SIG-M5 treated with dmso at 0.1 percent for 504 hours (cell line): ENCODE measurements at regions not wholly inside any gene's neighbourhood (a gene's known extent, or its start where the extent isn't known, plus 50 kb on each side); places are given as distances from the start of the nearest gene placed in this dataset.
"Not testable (repeated sequence)": the region's sequence is repeated elsewhere in the genome, so short reads cannot be mapped to it uniquely, and the experiment has no call there.

Experiments
- DNase-seq: peaks from one replicate; lab custom pipeline; 2025; ENCODE audit not compliant: unreplicated experiment; lab: John Stamatoyannopoulos, UW

DNA sequence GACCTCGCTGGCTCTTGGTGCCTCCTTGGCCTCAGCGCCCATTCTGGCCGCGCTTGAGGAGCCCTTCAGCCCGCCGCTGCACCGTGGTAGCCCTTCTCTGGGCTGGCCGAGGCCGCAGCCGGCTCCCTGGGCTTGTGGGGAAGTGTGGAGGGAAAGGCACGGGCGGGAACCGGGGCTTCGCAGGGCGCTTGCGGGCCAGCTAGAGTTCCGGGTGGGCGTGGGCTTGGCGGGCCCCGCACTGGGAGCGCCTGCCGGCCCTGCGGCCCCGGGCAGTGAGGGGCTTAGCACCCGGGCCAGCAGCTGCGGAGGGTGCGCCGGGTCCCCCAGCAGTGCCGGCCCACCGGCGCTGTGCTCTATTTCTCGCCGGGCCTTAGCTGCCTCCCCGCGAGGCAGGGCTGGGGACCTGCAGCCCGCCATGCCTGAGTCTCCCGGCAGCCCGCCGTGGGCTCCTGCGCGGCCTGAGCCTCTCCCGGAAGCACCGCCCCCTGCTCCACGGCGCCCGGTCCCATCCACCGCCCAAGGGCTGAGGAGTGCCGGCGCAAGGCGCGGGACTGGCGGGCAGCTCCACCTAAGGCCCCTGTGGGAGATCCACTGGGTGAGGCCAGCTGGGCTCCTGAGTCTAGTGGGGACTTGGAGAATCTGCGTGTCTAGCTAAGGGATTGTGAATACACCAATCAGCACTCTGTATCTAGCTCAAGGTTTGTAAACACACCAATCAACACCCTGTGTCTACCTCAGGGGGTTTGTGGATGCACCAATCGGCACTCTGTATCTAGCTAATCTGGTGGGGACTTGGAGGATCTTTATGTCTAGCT lies 141.1 kb downstream of the SLCO4C1 start:
- DNase-seq = not testable (repeated sequence)

DNA sequence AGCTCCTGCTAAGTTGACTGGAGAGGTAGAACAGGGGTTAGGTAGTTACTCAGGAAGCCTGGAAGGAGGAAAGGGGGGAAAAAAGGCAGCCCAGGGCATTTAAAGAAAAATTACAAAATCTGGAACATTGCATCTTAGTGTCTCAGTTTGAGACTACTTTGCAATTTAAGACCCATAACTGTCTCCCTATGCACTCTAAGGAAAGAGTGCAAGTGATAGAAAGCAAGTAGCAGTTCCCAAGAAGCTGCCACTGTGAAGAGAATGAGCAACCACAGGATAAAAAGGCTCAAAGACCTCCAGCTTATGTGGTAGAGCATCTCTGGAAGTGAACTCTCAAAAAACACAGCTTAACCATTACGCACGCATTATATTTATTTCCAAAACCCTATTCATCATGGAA lies 141.8 kb downstream of the SLCO4C1 start:
- DNase-seq = no peak

DNA sequence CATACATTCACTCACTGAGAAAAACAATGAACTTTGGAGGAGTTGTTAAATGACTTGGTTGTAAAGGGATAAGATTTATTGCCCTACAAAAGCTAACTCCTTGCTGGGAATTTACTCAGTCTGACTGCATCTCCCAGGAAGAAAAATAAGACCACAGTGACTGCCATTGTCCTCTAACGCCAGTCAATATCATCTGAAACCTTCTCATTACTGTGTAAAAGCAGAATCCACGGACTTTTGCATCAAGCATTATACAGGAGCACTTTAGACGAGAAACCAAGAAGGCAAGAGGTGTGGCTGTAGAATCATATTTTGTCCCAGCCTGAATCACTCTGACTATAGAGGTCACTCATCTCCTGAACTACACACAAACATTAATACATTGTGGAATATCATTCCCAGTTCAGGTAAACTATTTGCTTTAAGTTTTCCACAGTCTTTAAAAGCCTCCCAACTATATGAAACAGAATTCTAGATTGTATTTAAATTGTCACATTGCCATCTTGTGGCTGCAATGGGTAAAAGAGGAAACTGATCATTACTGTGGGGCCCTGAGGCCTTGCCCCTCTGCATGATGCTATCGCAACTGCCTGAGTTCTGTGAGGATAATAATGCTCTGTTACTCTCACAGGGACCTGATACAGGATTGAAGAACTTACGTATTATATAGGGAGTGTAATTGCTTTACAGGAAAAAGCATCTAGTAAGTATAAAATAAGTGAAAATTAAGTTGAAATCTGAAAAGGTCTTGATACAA lies 142.9 kb downstream of the SLCO4C1 start:
- peak; percentile 74 for DNase-seq

DNA sequence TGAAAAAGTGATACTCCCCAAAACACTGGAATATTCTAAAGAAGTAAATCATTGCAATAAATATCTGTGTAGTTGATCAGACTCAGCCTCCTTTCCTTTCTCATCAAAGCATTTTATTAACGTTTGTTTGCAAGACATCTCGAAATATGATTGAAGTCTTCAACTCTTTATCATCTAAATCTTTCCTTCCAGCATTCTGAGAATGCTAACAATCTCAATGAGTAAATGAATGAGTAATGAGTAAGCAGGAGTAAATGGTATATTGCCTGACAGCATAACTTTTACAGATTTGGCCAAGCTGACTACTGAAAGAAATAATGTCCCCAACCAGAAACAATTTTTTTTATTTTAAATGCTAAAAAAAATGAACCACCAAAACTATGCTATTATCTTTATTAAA lies 157.1 kb downstream of the SLCO4C1 start:
- no peak for DNase-seq

DNA sequence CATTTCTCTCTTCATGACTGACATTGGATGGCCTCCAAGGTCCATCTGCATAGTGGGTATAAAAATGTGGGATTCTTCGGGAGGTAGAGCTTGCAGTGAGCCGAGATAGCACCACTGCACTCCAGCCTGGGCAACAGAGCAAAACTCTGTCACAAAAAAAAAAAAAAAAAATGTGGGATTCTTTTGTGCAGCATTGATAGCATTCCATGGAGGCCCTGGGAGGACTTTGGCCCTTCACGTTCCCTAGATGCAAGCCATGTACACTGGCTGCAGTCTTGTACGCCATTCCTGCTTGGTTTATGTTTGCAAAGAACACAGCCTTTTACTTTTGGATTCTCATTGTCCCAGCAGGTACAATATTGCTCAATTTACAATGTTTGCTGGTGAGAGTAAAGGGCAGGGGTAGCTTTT lies 157.8 kb downstream of the SLCO4C1 start:
- no peak for DNase-seq

DNA sequence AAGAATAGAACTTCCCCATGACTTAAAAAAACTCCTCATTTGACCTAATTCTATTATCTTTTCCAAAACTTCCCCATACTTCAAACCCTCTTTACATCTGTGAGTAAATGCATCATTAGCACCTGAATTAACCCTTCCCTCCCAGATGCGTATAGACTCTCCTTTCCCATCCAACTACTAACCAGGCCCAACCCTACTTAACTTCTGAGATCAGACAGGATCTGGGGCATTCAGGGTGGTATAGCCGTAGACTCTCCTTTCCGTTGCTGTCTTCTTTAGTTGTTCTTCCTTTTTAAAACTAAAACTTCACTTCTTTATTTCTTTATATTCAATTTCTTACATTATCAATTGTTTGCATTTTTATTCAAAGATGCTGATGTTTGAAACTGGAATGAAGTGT lies 165.2 kb downstream of the SLCO4C1 start:
- DNase-seq = no peak

DNA sequence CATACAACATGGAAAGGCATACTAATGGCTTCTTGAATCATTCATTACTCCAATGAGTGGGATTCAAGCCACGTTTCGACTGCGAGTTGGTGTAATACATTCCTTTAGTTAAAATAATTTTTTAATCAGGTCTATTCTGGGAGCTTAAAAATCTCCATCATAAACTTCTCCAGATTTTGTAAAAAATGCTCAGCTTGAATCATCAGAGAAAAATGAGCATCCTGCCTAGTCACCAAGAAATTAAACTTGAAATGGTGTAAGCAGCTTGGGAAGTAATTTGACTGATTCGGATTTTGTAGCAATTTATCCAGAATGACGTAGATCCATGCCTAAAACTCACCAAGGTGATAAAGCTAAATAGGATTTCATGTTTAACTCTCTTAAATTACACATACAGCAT lies 165.7 kb downstream of the SLCO4C1 start:
- no peak for DNase-seq

DNA sequence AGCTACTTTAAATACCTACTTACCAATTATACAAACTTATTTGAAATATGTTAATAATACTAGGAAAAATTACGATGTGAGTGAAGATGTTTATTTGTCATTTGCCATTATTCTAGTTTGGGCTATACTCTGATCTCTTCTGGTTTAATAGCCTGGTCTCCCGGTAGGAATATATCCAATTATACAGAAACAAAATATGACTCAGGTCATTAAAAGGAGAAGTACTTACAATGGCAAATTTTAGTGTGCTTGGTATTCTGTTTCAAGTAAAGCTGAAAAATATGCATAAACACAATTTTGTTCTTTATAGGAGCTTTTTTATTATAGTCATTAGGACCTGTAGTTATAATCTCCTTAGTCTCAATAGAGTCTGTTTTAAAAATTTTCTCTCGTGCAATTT lies 176.8 kb downstream of the SLCO4C1 start:
- no peak for DNase-seq

DNA sequence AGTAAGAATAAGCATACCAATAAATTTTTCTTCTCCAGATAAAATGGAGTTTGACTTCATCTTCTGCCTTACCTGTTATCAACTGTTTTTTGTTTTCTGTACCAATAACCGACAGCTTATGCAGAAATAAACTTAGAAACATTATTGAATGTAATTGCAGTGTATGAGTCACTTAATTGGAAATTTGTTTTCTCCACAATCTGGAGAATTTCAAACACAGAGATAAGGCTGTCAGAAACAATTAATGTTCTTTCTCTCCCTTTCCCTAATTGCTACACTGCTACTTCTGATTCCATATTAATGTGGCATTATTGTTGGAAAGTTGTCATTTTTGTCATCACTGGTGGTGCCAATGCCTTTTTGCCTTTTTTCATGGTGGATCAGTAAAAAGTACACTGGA lies 180.3 kb downstream of the SLCO4C1 start:
- DNase-seq = no peak

DNA sequence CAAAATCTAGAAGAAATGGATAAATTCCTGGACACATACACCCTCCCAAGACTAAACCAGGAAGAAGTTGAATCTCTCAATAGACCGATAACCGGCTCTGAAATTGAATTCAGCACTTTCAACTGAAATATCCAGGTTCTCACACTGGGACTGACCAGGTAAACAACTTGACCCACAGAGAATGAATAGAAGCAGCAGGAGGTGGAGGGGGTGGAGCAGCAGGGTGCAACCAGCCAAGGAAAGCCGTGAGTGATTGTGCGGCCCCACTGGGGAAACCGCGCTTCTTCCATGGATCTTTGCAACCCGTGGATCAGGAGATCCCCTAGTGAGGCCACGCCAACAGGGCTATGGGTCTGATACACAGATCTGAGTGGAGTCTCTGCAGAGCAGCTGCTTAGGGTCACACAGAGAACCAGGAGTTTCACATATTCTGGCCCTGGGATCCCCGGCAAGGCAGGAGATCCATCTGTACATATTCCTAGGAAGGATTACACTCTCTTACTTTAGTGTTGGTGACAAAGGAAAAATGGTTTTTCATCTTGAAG lies 181.5 kb downstream of the SLCO4C1 start:
- no peak for DNase-seq

DNA sequence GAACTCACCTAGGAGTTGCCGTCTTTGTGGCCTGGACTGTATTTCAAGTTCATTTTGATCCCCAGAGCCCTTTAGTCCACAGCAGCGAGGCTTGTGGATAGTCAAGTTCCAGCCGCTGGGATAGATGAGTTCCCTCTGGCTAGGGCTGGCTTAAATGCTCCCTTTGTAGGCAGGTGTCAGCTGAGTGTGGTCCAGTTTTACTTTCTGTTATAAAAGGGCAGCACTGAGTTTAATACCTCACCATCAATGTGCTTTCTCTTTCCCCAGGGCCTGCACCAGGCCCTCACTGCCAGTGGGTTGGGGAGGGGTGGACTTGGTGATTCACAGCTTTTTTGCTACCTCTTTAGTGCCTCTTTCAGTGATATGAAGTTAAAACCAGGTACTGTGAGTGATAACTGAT lies 188.2 kb downstream of the SLCO4C1 start:
- no peak for DNase-seq

DNA sequence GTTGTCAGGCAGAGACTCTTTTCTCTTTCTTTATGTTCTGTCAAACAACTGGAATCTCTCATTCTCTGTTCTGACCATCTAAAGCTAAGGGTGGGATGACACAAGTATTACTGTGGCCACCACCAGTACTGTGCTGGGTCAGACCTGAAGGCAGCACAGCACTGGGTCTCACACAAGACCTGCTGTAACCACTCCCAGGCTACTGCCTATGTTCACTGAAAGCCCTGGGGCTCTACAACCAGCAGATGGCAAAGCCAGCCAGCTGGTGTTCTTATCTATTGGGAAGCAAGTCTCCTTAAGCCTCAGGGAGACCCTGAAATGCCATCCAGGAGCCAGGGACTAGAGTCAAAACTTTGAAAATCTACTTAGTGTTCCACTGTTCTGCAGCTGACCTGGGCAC lies 189.5 kb downstream of the SLCO4C1 start:
- no peak for DNase-seq

DNA sequence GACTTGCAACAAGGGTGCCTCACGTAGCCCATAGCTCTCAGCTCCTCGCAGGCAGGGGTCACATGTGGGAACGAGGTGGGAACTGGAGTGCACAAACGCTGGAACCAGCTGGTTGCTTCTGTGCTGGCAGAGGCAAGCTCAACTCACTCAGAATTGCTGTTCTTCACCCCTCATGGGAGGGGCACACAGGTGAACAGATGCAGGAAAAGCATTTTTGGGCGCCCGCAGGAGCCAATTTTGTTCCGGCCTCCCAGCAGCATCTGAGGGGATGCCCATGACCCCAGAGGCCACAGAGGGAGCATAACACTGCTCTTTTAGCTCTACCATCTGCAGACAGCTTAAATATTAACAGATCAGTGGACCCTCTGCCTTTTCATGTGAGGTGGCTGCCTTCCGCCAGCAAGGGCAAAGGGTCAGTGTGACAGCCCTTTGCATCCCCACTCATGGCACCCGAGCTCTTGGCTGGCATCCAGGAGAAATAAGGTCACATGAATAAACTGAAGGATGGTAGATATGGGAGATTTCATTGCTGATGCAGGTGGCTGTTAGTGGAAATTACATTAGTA lies 196.2 kb downstream of the SLCO4C1 start:
- no peak for DNase-seq

DNA sequence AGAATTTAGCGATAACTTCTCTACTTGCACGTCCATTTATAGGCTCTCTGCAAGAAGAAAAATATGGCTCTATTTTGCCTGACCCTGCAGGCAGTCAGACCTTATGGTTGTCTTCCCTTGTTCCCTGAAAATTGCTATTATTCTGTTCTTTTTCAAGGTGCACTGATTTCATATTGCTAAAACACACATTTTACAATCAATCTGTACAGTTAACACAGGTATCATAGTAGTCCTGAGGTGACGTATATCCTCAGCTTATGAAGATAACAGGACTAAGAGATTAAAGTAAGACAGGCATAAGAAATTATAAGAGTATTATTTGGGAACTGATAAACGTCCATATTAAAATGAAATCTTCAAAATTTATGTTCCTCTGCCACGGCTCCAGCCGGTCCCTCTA lies 197.0 kb downstream of the SLCO4C1 start:
- not testable (repeated sequence) for DNase-seq

DNA sequence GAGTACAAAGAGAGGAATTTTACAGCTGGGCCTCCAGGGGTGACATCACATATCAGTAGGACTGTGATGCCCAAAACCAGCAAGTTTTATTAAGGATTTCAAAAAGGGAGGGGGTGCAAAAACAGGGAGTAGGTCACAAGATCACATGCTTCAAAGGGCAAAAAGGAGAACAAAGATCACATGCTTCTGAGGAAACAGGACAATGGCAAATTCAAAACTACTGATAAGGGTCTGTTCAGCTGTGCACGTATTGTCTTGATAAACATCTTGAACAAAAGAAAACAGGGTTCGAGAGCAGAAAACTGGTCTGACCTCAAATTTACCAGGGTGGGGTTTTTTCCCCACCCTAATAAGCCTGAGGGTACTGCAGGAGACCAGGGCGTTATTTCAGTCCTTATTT lies 197.5 kb downstream of the SLCO4C1 start:
- not testable (repeated sequence) for DNase-seq

DNA sequence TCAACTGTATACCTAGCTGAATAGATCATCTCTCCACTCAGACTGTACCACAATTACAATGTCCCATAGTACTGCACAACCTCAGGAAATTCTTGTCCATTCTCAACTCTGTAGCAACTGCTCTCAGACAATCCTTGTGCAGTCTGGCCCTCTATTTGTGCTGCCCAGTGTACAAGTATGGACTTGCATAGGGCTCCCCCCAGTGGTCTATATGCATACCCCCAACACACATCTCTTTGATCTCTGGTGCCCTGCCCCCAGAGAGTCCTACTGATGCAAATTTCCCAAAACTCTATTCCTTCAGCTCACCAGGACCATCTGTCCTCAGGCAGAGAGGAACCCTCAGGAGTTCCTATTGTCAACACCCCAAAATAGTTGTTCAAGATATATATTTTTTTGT lies 205.3 kb downstream of the SLCO4C1 start:
- DNase-seq = peak; percentile 60

DNA sequence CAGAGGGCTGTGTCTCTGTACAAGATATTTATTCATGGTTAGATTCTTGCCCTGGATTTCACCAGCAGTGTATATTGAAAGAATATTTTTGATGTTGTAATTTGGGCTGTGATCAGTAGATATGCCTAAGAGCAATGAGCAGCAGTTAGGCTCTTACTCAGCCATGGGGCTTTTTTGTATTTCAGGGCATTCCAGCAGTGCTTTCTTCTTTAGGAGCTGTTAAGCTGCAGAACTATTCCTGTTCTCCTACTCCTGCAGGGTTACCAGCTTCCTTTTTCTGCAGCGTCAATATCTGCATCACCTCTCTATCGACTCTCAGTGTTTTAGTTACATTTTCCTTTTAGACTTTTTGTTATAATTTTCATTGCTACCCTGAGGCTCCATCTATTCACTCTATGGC lies 206.2 kb downstream of the SLCO4C1 start:
- no peak for DNase-seq

DNA sequence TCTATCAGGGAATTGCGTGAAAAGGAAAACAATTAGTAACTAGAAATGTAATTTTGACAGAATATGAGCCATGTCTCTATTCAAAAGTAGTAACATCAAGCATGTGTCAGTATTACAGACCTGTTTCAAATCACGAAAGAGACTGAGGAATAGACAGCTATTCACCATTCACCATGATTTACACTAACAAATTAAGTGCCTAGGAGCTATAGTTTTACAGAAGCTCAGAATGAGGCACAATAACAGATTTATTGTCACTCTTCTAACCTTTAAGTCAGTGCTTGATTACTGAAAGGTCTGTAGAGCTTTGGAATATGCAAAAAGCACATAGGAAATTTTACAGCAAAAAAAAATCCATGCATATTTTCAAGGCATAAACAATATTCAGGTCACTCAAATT lies 208.2 kb downstream of the SLCO4C1 start:
- DNase-seq = no peak

DNA sequence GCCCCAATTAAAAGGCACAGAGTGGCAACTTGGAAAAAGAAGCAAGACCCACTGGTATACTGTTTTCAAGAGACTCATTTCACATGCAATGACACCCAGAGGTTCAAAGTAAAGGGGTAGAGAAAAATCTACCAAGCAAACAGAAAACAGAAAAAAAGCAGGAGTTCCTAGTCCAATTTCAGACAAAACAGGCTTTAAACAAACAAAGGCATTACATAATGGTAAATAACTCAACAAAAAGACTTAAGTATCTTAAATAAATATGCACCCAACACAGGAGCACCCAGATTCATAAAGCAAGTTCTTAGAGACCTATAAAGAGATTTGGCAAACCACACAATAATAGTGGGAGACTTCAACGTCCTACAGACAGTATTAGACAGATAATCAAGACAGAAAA lies 215.8 kb downstream of the SLCO4C1 start:
- DNase-seq = no peak

DNA sequence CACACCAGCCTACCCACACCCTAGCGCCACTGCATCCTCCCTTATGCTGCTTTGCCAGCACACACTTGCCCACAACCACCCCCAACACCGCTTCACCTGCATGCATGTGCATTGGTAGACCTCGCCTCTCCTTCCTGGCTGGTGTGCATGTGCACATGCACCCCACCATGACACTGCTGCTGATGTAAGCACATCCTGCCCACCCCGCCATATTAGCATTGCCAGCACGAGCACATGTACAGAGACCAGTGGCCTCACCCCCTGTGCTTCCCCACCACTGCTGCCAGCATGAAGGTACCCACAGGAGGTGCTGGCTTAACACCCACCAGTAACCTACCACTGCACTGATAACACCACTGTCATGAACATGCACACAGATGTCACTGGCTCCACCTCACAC lies 218.2 kb downstream of the SLCO4C1 start:
- DNase-seq = no peak

DNA sequence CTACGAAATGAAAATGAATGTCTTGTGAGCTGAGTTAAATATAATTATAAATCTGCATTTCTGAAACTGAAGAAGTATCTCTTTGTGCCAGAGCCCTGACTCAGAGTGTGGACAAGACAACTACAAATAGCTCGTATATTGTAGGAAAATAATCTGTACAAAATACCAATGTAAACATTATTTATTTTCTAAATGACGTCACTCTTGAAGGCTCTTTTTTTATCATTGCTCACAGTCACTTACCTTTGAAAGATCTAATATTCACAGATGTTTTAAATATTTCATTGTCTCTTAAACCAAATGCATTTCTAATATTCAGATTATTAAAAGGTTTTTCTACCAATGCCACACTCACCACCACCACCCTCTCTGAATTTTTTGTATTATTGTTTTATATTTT lies 226.1 kb downstream of the SLCO4C1 start:
- DNase-seq = no peak

DNA sequence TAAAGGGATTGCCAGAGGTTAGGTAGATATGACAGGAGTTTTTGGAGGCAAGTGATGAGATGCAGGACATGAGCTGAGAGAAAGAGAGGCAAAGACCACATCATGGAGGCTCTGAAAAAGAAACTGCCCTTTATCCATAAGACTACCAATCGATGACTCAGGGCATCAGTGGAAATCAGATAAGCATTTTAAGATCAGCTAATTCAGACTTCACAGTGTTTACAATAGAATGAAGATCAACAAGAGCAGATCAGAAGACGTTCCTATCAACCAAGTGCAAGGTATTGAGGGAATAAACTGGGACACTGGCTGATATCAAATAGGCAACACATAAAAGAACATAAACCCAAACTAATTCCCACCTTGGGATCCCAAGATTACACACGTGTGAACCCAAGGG lies 227.2 kb downstream of the SLCO4C1 start:
- DNase-seq = no peak
